ENCODE measurements at regions not wholly inside any gene's neighbourhood (a gene's known extent, or its start where the extent isn't known, plus 50 kb on each side); places are given as distances from the start of the nearest gene placed in this dataset.

DNA sequence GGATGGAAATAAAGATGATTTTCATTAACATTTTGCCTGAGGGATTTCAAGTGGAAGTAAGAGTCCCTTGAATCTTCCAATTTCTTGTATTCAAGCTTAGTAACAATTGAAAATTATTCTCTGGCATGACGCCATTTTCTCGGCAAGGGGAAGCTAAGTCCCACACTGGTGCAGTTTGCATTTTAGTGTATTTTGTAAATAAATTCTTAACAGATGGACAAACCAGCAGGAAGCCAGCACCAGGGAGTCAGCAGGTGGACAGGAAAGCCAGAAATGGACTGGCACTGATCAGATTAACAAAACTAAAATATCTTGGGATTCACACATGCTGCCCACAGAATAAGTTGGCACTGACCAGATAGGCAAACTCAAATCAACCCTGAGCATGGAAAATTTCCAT lies 311.3 kb downstream of the LRRIQ3 start:
- intact Hi-C loops (cut with micrococcal nuclease): no loop called here
- H3K4me3 Mint-ChIP-seq: no peak overlapping the region

DNA sequence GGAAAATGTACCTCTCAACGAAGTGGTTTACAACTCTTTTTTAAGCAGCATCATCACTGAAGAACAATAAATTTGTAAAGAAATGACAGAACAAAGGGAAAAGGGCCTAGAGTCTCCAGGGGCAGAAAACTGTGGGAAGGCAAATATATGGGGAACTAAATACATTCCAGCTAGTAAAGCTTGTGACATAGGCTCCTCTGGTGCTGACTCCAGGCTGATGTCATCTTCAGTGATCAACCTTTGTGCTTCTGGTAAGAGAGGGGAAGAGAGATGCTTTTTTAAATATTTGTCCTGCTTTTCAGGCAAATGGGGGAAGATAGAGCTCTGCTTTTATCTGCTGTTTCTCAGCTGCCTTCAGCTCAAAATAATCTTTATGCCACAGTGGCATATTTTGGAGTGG lies 323.2 kb downstream of the LRRIQ3 start:
- H3K4me1 Mint-ChIP-seq: no peaks in the 10 kb centered on the region
- Histone ChIP-seq H3K27ac (ENCODE audit: low read length in 2 of 2) (no peak overlapping the region), H3K9ac (ENCODE audit: low read length) (no peak overlapping the region), H4K20me1 (ENCODE audit: control insufficient read depth, insufficient read depth, low read length, poor library complexity, severe bottlenecking) (no peaks in the 10 kb centered on the region), H2AFZ (ENCODE audit: insufficient read depth, low read depth, low read length, poor library complexity, severe bottlenecking) (no peak overlapping the region), H3K36me3 (replicated peaks in 1 of 2; ENCODE audit: control extremely low read depth in 1 of 2, control insufficient read depth in 1 of 2, extremely low read depth in 1 of 2, insufficient read depth in 2 of 2, low read length in 1 of 2) (no peaks in the 10 kb centered on the region), H3K9me3 (ENCODE audit: control extremely low read depth in 1 of 3, control insufficient read depth in 2 of 3, insufficient read depth in 1 of 3, low read length in 2 of 3) (no peaks in the 10 kb centered on the region), H3K4me2 (replicated peaks; ENCODE audit: low read depth, low read length, poor library complexity, severe bottlenecking) (no peak overlapping the region), H3K27me3 (replicated peaks in 1 of 4; ENCODE audit: control extremely low read depth in 1 of 4, control insufficient read depth in 3 of 4, insufficient read depth in 4 of 4, low read length in 3 of 4) (no peaks in the 10 kb centered on the region), H3K4me3 (ENCODE audit: control extremely low read depth in 1 of 5, extremely low read depth in 1 of 5, insufficient read depth in 1 of 5, low read depth in 2 of 5, low read length in 4 of 5) (no peak overlapping the region), H3K79me2 (ENCODE audit: control insufficient read depth, insufficient read depth, low read length) (no peaks in the 10 kb centered on the region), H3K4me1 (ENCODE audit: control insufficient read depth in 2 of 2, insufficient read depth in 2 of 2, low read length in 2 of 2) (no peaks in the 10 kb centered on the region)
- H3K27me3 Mint-ChIP-seq: no peaks in the 10 kb centered on the region
- POLR2A ChIA-PET: no interaction called here
- intact Hi-C loops (cut with micrococcal nuclease): no loop called here
- no CpG with 5 or more reads among the region's 1 CpG for WGBS (ENCODE audit: insufficient coverage)
- ATAC-seq (ENCODE audit: low read depth): no peak
- TF ChIP-seq EZH2 (IDR thresholded peaks at IDR 0.05; ENCODE audit: borderline replicate concordance, insufficient read depth, low read depth, low read length, poor library complexity, severe bottlenecking): no peak
- TF ChIP-seq, protein P1, sequence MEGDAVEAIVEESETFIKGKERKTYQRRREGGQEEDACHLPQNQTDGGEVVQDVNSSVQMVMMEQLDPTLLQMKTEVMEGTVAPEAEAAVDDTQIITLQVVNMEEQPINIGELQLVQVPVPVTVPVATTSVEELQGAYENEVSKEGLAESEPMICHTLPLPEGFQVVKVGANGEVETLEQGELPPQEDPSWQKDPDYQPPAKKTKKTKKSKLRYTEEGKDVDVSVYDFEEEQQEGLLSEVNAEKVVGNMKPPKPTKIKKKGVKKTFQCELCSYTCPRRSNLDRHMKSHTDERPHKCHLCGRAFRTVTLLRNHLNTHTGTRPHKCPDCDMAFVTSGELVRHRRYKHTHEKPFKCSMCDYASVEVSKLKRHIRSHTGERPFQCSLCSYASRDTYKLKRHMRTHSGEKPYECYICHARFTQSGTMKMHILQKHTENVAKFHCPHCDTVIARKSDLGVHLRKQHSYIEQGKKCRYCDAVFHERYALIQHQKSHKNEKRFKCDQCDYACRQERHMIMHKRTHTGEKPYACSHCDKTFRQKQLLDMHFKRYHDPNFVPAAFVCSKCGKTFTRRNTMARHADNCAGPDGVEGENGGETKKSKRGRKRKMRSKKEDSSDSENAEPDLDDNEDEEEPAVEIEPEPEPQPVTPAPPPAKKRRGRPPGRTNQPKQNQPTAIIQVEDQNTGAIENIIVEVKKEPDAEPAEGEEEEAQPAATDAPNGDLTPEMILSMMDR (IDR thresholded peaks at IDR 0.05): no peak
- H3K27ac Mint-ChIP-seq: no peak overlapping the region
- DNase-seq: no peak
- CTCF ChIA-PET: no interaction called here
- H3K4me3 Mint-ChIP-seq: no peak overlapping the region
- no peaks in the 10 kb centered on the region for H3K9me3 Mint-ChIP-seq (ENCODE audit: insufficient read depth)

More for the DNA sequence above, 311.3 kb downstream of the LRRIQ3 start:
- no peaks in the 10 kb centered on the region for H3K4me1 Mint-ChIP-seq
- Histone ChIP-seq H3K4me3 (ENCODE audit: control extremely low read depth in 1 of 5, extremely low read depth in 1 of 5, insufficient read depth in 1 of 5, low read depth in 2 of 5, low read length in 4 of 5) (no peak overlapping the region), H3K27me3 (replicated peaks in 1 of 4; ENCODE audit: control extremely low read depth in 1 of 4, control insufficient read depth in 3 of 4, insufficient read depth in 4 of 4, low read length in 3 of 4) (no peaks in the 10 kb centered on the region), H3K27ac (ENCODE audit: low read length in 2 of 2) (no peak overlapping the region), H3K4me1 (ENCODE audit: control insufficient read depth in 2 of 2, insufficient read depth in 2 of 2, low read length in 2 of 2) (no peaks in the 10 kb centered on the region), H2AFZ (ENCODE audit: insufficient read depth, low read depth, low read length, poor library complexity, severe bottlenecking) (no peak overlapping the region), H3K9ac (ENCODE audit: low read length) (no peak overlapping the region), H4K20me1 (ENCODE audit: control insufficient read depth, insufficient read depth, low read length, poor library complexity, severe bottlenecking) (no peaks in the 10 kb centered on the region), H3K79me2 (ENCODE audit: control insufficient read depth, insufficient read depth, low read length) (no peaks in the 10 kb centered on the region), H3K36me3 (replicated peaks in 1 of 2; ENCODE audit: control extremely low read depth in 1 of 2, control insufficient read depth in 1 of 2, extremely low read depth in 1 of 2, insufficient read depth in 2 of 2, low read length in 1 of 2) (no peaks in the 10 kb centered on the region), H3K4me2 (replicated peaks; ENCODE audit: low read depth, low read length, poor library complexity, severe bottlenecking) (no peak overlapping the region), H3K9me3 (ENCODE audit: control extremely low read depth in 1 of 3, control insufficient read depth in 2 of 3, insufficient read depth in 1 of 3, low read length in 2 of 3) (no peaks in the 10 kb centered on the region)
- DNase-seq: no peak
- CTCF ChIA-PET: no interaction called here
- POLR2A ChIA-PET: no interaction called here
- H3K27ac Mint-ChIP-seq: no peak overlapping the region
- no peak for ATAC-seq (ENCODE audit: low read depth)
- no CpG with 5 or more reads among the region's 2 CpGs for WGBS (ENCODE audit: insufficient coverage)
- no peaks in the 10 kb centered on the region for H3K27me3 Mint-ChIP-seq
- no peaks in the 10 kb centered on the region for H3K9me3 Mint-ChIP-seq (ENCODE audit: insufficient read depth)
- TF ChIP-seq EZH2 (IDR thresholded peaks at IDR 0.05; ENCODE audit: borderline replicate concordance, insufficient read depth, low read depth, low read length, poor library complexity, severe bottlenecking): no peak
- TF ChIP-seq, protein P1 (IDR thresholded peaks at IDR 0.05): no peak

Measured in B cell (primary cell).